Liver (tissue), 3 donors: ENCODE measurements at regions not wholly inside any gene's neighbourhood (a gene's known extent, or its start where the extent isn't known, plus 50 kb on each side); places are given as distances from the start of the nearest gene placed in this dataset.

Experiments
- CTCF ChIP-seq: fragments of 150-350 bp; IDR thresholded peaks from 2 replicates; pipeline ENCODE4 v1.5.1; 2017; ENCODE audit warnings: improper control_type of control experiment, low read depth, low read length; ENCODE audit not compliant: missing input control
- RAD21 ChIP-seq, 2 donors: IDR thresholded peaks; 2 replicates each; pipeline ENCODE4 v1.6.1; 2016; ENCODE audit warnings: antibody characterized with exemption in 2 of 2, mild to moderate bottlenecking in 2 of 2
- donor health status: healthy.
- donor health status: healthy.

GRCh38 chr9:84490842-84491325, 150.3 kb upstream of the SLC28A3 start:
- TF ChIP-seq CTCF (no peak), RAD21 (IDR thresholded peaks at IDR 0.05) (no peak)
